Right renal cortex interstitium (tissue), 3 donors: ENCODE measurements at regions not wholly inside any gene's neighbourhood (a gene's known extent, or its start where the extent isn't known, plus 50 kb on each side); places are given as distances from the start of the nearest gene placed in this dataset.

Experiments used
- DNase-seq, 3 donors: peaks; one replicate each; pipeline ENCODE4 v3.0.0-alpha.2; 2013; ENCODE audit warnings: low read depth in 3 of 3, low spot score in 2 of 3

GRCh38 chr2:45275806-45276205 is 266.6 kb upstream of the SIX2 start:
- no peak for DNase-seq

DNA sequence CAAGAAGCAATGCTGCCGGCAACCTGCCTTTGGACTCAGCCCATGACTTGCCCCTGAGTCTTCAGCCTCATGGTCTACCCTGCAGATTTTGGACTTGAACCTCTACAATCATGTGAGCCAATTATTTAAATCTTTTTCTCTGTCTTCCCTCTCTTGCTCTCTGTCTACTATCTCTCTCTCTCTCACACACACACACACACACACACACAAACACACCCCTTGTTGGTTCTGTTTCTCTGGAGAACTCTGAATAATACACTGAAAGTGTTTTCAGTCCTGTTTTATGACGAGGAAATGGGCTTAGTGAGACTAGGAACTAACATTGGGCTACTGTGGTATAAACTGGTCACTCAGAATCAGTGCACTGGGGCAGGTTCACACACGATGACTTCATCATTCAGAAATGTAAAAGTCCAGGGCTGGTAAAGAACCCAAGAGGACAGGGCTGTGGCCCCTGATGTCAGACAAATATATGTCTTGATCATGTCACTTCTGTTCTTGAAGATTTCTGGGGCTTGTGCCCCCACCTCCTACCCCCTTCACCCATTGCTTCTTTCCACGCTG is 266.1 kb upstream of the SIX2 start:
- no peak for DNase-seq

GRCh38 chr2:45274250-45274926 is 265.1 kb upstream of the SIX2 start:
- DNase-seq: no peak

DNA sequence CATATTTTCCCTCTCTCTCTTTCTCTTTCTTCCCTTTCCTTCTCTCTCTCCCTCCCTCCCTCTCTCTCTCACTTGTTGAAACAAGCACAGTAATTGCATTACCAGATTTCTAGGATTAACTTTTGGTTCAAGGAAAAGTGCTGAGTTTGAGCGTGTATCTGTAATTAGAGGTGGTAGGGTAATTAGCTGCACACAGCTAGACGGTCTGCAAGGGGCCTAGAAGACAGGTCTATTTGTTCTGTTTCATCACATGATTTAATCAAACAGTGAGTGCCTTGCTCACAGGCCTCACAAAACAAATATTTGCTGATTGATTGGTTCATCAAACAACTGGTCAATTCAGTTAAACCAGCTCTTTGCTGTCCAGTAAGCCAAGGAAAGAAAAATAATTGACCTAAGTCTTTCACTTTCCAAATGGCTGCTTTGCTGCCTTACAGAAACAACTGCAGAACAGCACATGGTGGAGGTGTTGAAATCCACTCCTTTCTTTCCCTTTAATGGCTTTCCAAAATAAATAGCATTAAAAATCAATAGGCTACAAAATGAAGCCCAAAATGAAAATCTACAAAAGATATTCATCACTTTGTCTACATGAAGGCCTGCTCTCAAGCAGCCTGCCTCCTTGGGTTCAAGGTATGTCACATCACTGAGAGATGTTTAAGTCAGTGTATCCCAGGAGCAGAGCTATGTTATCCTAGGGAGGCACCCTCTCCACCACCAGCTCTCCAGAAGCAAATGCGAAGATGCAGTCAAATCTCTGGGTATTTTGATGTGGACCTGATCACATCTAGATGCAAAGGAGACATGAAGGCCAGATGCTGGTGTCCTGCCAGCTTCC is 264.4 kb upstream of the SIX2 start:
- DNase-seq: no peak

DNA sequence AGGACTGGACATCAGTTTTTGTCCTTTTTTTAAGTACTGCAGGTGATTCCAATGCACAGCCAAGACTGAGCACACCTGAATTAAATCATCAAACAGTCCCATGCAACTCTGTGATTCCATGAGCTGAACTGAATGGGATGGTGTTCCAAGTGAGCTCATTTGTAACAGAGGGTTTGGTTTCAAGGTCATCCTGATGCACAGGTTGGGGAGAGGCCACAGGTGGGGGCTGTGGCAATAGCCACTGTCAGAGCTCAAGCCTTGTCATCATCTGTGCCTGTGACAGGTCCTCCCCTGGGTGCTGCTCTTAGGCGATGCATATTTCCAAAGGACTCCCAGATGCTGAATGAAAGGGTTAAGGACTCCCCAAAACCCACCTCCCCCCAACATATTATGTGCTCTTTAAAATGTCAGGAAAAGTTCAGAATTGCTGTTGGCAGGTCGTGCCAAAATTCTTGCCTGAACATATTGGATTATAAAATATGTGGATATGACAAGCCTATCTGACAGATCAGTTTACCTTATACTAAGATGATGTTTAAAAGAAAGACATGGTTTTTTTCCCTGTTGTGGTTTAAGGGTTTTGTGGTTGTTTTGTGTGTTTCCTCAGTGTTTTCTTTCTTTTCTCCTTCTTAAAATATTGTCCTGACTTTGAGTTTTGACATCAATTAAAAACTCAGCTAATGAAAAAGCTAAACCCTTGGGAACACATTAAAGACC is 263.5 kb upstream of the SIX2 start:
- no peak for DNase-seq

DNA sequence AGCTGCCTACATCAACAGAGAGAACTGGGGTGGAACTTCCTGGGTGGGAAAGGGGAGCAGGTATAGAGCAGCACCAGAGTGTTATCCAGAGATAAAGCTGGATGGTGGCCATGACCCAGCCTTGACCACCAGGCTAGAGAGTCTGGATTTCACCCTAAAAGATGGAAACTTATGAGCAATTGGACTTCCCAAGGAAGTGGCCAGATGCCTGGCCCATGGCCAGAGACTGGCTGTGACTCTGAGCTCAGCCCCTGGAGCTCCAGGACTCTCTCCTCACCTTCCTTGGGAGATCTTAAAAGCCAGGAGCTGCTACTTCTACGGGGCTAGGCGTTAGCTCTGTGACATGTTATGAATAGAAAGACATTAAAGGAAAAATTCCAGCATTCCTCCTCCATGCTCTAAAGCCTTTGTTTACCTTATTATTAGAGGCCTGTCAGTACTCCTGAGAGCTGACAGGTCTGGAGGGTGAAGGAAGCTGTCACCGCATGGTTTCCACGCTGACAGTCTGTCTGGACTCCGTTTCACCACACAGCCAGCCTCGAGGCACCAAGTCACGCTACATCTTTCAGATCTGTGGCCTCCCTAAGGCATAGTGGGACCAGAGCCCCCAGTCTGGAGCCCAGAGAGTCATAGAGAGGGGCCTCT is 260.0 kb upstream of the SIX2 start:
- no peak for DNase-seq

DNA sequence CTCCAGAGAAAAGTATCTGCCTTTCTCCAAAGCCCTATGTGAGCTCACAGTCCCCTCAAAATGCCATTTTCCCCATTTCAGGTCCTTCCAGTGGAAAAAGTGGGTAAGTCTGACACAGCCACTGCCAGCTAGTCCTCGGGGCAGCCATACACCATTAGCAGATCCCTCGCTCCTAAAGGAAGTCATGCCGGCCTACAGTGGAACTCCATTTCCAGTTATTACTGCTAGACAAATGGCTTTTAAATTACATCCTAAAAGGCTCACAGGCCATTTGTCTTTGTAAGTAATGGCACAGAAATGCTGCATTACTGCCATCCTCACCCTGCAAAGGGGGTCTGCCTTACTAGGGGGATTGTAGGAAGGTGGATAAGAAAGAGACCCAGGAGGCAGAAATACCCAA is 259.4 kb upstream of the SIX2 start:
- no peak for DNase-seq

GRCh38 chr2:45267062-45267792 is 258.0 kb upstream of the SIX2 start:
- DNase-seq: no peak

GRCh38 chr2:45265336-45265735 is 256.1 kb upstream of the SIX2 start:
- no peak for DNase-seq

DNA sequence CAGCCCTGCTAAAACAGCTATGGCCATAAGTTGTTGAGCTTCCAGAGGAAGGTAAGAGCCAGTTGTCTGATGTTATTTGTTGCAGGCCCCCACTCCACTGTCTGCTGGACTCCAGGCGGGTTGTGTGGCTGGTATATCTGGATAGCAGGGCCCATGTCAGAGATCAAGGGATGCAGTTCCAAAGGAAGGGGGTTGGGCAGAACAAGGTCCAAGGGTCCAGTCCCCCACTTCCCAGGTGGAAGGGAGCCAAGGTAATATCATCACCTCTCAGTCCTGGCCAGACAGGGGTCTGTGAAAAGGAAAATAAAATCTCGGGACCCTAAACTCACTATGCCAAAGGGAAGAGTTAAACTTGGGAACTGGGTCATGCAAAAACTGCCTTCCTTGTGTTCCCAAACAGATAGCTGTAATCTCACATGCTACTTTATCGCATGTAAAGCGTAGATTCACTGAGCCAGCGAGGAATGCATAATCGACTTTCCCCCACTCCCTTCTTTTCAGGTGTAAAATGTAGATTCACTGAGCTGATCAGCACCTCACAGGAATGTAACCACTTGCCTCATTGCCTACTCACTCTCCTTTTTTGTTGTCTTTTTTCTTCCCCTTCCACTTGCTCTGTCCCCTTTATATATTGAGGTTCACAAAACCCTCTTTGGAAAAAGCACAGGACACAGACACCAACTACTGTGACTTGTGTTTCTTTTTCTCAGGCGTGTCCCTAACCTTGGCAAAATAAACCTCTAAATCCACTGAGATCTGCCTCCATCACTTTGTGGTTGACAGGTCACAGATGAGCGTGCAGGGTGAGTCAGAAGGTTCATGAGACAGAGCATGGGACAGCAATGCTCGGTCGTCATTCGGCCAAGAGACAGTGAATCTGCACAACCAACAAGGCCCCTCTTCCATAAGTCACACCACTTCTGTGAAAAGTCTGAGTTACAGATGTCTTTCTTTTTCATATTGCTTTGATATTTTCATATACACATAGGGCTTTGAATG is 255.3 kb upstream of the SIX2 start:
- DNase-seq: no peak

- DNase-seq: no peak
Observed at GRCh38 chr2:45263147-45263546, 253.9 kb upstream of the SIX2 start.

- DNase-seq: no peak
Observed at GRCh38 chr2:45261746-45262145, 252.5 kb upstream of the SIX2 start.

DNA sequence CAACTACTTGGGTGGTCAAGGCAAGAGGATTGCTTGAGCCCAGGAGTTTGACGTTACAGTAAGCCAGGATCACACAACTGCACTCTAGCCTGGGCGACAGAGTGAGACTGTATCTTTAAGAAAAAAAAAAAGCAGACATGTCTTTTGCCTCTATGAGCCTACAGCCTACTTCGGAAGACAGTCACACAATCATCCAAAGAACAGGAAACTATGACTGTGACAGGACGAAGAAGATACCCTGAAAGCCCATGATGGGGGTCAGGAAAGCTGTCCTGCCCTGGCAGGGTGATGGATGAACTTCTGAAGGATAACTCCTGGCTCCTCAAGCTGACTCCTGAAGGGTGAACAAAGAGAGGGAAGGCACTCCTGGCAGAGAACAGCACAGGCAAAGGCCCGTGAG is 251.7 kb upstream of the SIX2 start:
- DNase-seq: no peak

DNA sequence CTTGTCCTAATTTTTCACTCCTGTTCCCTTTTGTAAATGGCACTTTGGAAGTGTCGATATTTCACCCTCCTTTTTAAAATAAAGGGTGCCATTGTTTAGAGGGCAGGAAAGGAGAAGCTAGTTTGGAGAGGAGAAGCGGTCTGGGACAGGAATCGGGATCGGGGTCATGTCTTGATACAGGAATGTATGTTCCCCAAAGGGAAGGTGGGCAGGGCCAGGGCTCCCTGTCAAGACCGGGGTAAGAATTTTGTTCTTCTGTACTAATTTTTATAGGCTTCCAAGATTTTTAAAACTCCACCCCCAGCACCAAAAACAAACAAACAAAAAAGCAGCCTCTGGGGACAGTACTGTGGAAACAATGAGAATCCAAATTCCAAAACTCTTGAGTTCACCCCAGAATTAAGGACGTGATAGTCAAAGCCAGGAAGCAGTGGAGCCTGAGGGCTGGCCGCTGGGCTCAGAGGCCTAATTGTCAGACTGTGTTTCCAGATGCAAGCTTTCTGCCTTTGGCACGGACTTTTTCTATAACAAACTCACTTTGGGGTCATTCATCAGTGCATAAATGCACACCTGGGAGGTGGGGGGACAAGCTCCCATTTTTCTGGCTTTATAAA is 250.4 kb upstream of the SIX2 start:
- DNase-seq: no peak

GRCh38 chr2:45259138-45259537 is 249.9 kb upstream of the SIX2 start:
- DNase-seq: no peak

- DNase-seq: no peak
Observed at GRCh38 chr2:45258311-45258710, 249.1 kb upstream of the SIX2 start.

- DNase-seq: no peak
Observed at GRCh38 chr2:45257820-45258219, 248.6 kb upstream of the SIX2 start.

DNA sequence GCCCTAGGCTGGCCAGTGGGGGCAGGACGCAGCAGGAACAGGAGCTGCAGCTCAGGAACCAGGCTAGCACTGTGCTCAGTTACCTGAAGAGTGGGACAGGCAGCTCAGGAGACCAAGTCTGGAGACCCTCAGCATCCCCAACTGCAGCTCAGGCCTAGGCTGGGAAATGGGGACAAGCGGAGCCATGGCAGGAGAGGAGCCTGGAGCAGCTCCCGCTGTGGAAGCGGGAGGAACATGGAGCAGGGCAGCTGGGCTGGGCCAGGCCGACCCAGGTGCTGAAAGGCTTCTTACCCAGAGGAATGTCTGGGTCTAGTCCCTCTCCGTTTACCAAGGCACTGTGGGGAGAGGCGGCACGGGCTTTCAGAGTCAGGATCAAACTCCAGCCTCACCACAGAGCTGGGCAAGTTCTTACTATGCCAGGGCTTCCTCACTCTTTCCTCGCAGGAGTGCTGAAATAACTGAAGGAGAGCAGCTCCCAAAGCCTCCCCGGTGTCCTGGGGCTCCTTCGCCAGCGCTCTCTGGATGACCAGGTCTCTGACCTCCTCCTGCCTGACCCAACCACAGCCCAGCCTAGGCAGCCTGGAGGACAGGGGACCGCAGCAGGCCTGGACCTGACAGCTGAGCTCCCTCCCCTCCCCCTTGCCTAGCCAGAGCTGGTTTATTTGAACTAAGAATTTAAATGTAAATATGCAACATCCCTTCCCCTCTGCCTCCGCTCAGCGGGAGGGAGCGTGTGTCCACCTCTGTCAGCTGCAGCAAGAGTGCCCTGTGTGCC is 247.8 kb upstream of the SIX2 start:
- no peak for DNase-seq
